ENCODE measurements at regions not wholly inside any gene's neighbourhood (a gene's known extent, or its start where the extent isn't known, plus 50 kb on each side); places are given as distances from the start of the nearest gene placed in this dataset.

- no peak for TF ChIP-seq CTCF (IDR thresholded peaks at IDR 0.05; ENCODE audit: borderline replicate concordance, extremely low read depth, low read length, poor library complexity, severe bottlenecking)
- TF ChIP-seq EZH2 (IDR thresholded peaks at IDR 0.05; ENCODE audit: borderline replicate concordance, low read depth, low read length, severe bottlenecking): no peak
These were observed 148.6 kb upstream of the INTU start for GRCh38 chr4:127484117-127484516.
